Keratinocyte (primary cell): ENCODE measurements at regions not wholly inside any gene's neighbourhood (a gene's known extent, or its start where the extent isn't known, plus 50 kb on each side); places are given as distances from the start of the nearest gene placed in this dataset.
"Not testable (repeated sequence)": the region's sequence is repeated elsewhere in the genome, so short reads cannot be mapped to it uniquely, and the experiment has no call there.

Experiments
- DNase-seq: peaks from one replicate; pipeline ENCODE4 v3.0.0-alpha.2; 2011; ENCODE audit warnings: low read depth, missing footprints, low spot score
- FAIRE-seq: peaks from 2 replicates; lab custom pipeline; 2011; peaks lifted over from hg19 to GRCh38; lab: Jason Lieb, UNC
- H2AFZ ChIP-seq: 2 replicates; pipeline ENCODE4 v1.6.0; 2012; ENCODE audit warnings: low read length, control low read depth, inconsistent platforms; ENCODE audit not compliant: control insufficient read depth
- H3K27ac ChIP-seq: 2 replicates; pipeline ENCODE4 v1.5.1; 2011; ENCODE audit warnings: low read length; ENCODE audit not compliant: control insufficient read depth, insufficient read depth
- H3K27me3 ChIP-seq: 3 replicates; pipeline ENCODE4 v1.6.0; 2011; ENCODE audit warnings: low read length; ENCODE audit not compliant: control insufficient read depth, insufficient read depth; ENCODE audit errors: extremely low read depth
- H3K36me3 ChIP-seq, 2 experiments: 2 replicates in 1 of 2; 3 replicates in 1 of 2; pipeline ENCODE4 v1.5.1; 2011; ENCODE audit warnings: low read length in 2 of 2, mild to moderate bottlenecking in 1 of 2; ENCODE audit not compliant: control insufficient read depth in 2 of 2, insufficient read depth in 2 of 2; ENCODE audit errors: extremely low read depth in 1 of 2
- H3K4me1 ChIP-seq: 3 replicates; pipeline ENCODE4 v1.5.1; 2011; ENCODE audit warnings: low read length; ENCODE audit not compliant: control insufficient read depth, insufficient read depth; ENCODE audit errors: extremely low read depth
- H3K4me2 ChIP-seq: 3 replicates; pipeline ENCODE4 v1.6.0; 2011; ENCODE audit warnings: low read depth, low read length; ENCODE audit not compliant: control insufficient read depth, insufficient read depth; ENCODE audit errors: extremely low read depth
- H3K4me3 ChIP-seq, 3 experiments: fragments of 200-600 bp in 1 of 3; sonication (generic) in 1 of 3; 2 replicates in 2 of 3; 3 replicates in 1 of 3; pipeline ENCODE4 v1.5.1; 2011 to 2016; ENCODE audit warnings: low read length in 3 of 3, mild to moderate bottlenecking in 3 of 3, control low read depth in 2 of 3, inconsistent platforms in 1 of 3, low read depth in 1 of 3, mixed read lengths in 1 of 3, mixed run types in 1 of 3, moderate library complexity in 1 of 3; ENCODE audit not compliant: control insufficient read depth in 2 of 3, insufficient read depth in 2 of 3; ENCODE audit errors: extremely low read depth in 1 of 3
- H3K79me2 ChIP-seq: 2 replicates; pipeline ENCODE4 v1.6.0; 2012; ENCODE audit warnings: low read length; ENCODE audit not compliant: control insufficient read depth, insufficient read depth
- H3K9ac ChIP-seq: 3 replicates; pipeline ENCODE4 v1.6.0; 2011; ENCODE audit warnings: low read length; ENCODE audit not compliant: control insufficient read depth, insufficient read depth; ENCODE audit errors: extremely low read depth
- H3K9me1 ChIP-seq: 3 replicates; pipeline ENCODE4 v1.6.0; 2011; ENCODE audit warnings: low read length; ENCODE audit not compliant: control insufficient read depth, insufficient read depth; ENCODE audit errors: extremely low read depth
- H3K9me3 ChIP-seq: 2 replicates; pipeline ENCODE4 v1.5.1; 2012; ENCODE audit warnings: low read depth, low read length; ENCODE audit not compliant: control insufficient read depth
- H4K20me1 ChIP-seq: 3 replicates; pipeline ENCODE4 v1.6.0; 2011; ENCODE audit warnings: low read length; ENCODE audit not compliant: control insufficient read depth, insufficient read depth; ENCODE audit errors: extremely low read depth
- EZH2 ChIP-seq: IDR thresholded peaks from one replicate; pipeline ENCODE4 v1.6.1; 2012; ENCODE audit warnings: inconsistent platforms, mild to moderate bottlenecking, low read length, moderate library complexity
- dilution Hi-C: fragments of 300-500 bp; cut with MboI; formaldehyde crosslinking; loops from one replicate; pipeline ENCODE4 v1.7.0; 2020; ENCODE audit warnings: low sequenced_read_pairs; ENCODE audit not compliant: extremely low pct_ligation_motif_present
- TF ChIP-seq, protein P1 (sequence below), 3 experiments: IDR thresholded peaks in 1 of 3; conservative IDR thresholded peaks in 1 of 3; optimal IDR thresholded peaks in 1 of 3; 2 replicates in 2 of 3; 3 replicates in 1 of 3; pipeline versions ENCODE3 to v1.5.1; 2011; ENCODE audit warnings: low read length in 3 of 3, mild to moderate bottlenecking in 3 of 3, moderate library complexity in 2 of 3, control low read depth in 1 of 3, inconsistent platforms in 1 of 3; ENCODE audit not compliant: insufficient read depth in 2 of 3; ENCODE audit errors: extremely low read depth in 1 of 3

GRCh38 chr2:143840194-143840593 is 679.7 kb downstream of the ZEB2 start:
- H3K4me3 ChIP-seq: no peak overlapping the region
- H3K9me1 ChIP-seq: no peaks in the 10 kb centered on the region
- H3K4me2 ChIP-seq: no peak overlapping the region
- no peak for DNase-seq
- no peaks in the 10 kb centered on the region for H3K27me3 ChIP-seq
- H2AFZ ChIP-seq: no peak overlapping the region
- FAIRE-seq: no peak
- no peaks in the 10 kb centered on the region for H3K79me2 ChIP-seq
- H3K9me3 ChIP-seq: no peaks in the 10 kb centered on the region
- no peaks in the 10 kb centered on the region for H4K20me1 ChIP-seq
- no peak overlapping the region for H3K9ac ChIP-seq
- dilution Hi-C loops: no loop called here
- no peaks in the 10 kb centered on the region for H3K4me1 ChIP-seq
- H3K36me3 ChIP-seq: no peaks in the 10 kb centered on the region
- H3K27ac ChIP-seq: no peak overlapping the region
- no peak for TF ChIP-seq EZH2
- TF ChIP-seq, protein P1, sequence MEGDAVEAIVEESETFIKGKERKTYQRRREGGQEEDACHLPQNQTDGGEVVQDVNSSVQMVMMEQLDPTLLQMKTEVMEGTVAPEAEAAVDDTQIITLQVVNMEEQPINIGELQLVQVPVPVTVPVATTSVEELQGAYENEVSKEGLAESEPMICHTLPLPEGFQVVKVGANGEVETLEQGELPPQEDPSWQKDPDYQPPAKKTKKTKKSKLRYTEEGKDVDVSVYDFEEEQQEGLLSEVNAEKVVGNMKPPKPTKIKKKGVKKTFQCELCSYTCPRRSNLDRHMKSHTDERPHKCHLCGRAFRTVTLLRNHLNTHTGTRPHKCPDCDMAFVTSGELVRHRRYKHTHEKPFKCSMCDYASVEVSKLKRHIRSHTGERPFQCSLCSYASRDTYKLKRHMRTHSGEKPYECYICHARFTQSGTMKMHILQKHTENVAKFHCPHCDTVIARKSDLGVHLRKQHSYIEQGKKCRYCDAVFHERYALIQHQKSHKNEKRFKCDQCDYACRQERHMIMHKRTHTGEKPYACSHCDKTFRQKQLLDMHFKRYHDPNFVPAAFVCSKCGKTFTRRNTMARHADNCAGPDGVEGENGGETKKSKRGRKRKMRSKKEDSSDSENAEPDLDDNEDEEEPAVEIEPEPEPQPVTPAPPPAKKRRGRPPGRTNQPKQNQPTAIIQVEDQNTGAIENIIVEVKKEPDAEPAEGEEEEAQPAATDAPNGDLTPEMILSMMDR (optimal IDR thresholded peaks at IDR 0.05 in 1 of 3, IDR thresholded peaks at IDR 0.05 in 1 of 3, conservative IDR thresholded peaks at IDR 0.05 in 1 of 3; ENCODE audit: extremely low read depth in 1 of 3, insufficient read depth in 2 of 3, low read length in 3 of 3): no peak

DNA sequence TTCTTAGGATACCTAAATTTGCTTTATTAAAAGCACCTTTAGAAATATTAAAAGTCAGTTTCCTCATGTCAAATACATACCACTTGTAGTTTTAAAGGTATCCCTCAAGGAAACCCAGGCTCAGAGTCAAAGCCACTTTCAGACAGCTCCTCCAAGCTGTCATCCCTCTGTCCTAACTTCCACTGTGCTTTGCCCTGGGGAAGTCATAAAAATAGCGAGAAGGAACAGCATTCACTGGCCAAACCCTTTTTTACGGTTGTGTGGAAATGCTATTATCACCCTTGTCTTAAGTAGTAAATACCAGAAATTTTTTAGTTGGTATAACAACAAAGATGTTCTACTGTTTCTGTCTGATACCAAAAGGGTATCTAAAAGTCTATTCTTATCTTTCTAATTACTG is 680.5 kb downstream of the ZEB2 start:
- Histone ChIP-seq H3K9ac (no peak overlapping the region), H3K27ac (no peak overlapping the region), H2AFZ (no peak overlapping the region), H4K20me1 (no peaks in the 10 kb centered on the region), H3K4me2 (no peak overlapping the region), H3K9me3 (no peaks in the 10 kb centered on the region), H3K4me1 (no peaks in the 10 kb centered on the region), H3K4me3 (no peak overlapping the region), H3K79me2 (no peaks in the 10 kb centered on the region), H3K9me1 (no peaks in the 10 kb centered on the region), H3K36me3 (no peaks in the 10 kb centered on the region), H3K27me3 (no peaks in the 10 kb centered on the region)
- DNase-seq: no peak
- FAIRE-seq: no peak
- dilution Hi-C loops: no loop called here
- TF ChIP-seq, protein P1 (optimal IDR thresholded peaks at IDR 0.05 in 1 of 3, IDR thresholded peaks at IDR 0.05 in 1 of 3, conservative IDR thresholded peaks at IDR 0.05 in 1 of 3; ENCODE audit: extremely low read depth in 1 of 3, insufficient read depth in 2 of 3, low read length in 3 of 3): no peak

DNA sequence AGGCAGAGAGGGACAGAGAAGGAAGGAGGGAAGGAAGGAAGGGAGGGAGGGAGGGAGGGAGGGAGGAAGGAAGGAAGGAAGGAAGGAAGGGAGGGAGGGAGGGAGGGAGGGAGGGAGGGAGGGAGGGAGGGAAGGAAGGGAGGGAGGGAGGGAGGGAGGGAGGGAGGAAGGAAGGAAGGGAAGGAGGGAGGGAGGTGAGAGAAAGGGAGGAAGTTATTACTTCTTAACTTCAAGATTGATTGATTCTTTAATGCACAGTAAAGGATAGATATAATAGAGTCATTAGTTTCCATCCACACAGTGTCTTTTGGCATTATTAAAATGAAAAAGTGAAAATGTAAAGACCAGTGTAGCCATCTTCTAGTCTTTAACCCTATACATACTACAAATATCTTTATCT is 682.9 kb downstream of the ZEB2 start:
- H3K9me1 ChIP-seq, H3K27me3 ChIP-seq, H3K4me1 ChIP-seq, DNase-seq, dilution Hi-C loops, H3K79me2 ChIP-seq, FAIRE-seq, H3K4me2 ChIP-seq, H3K27ac ChIP-seq, H2AFZ ChIP-seq, H3K9me3 ChIP-seq, H3K4me3 ChIP-seq, H4K20me1 ChIP-seq, H3K9ac ChIP-seq, H3K36me3 ChIP-seq: not testable (repeated sequence)
